22Rv1 (cell line): ENCODE measurements at regions not wholly inside any gene's neighbourhood (a gene's known extent, or its start where the extent isn't known, plus 50 kb on each side); places are given as distances from the start of the nearest gene placed in this dataset.

Experiments
- ZFX ChIP-seq: fragments of 450-650 bp; IDR thresholded peaks from 2 replicates; pipeline ENCODE4 v1.6.1; 2017; ENCODE audit warnings: antibody characterized with exemption, borderline replicate concordance
- TF ChIP-seq, protein P1 (sequence below): fragments of 450-650 bp; IDR thresholded peaks from 2 replicates; pipeline ENCODE4 v1.5.1; 2017; ENCODE audit warnings: mild to moderate bottlenecking

DNA sequence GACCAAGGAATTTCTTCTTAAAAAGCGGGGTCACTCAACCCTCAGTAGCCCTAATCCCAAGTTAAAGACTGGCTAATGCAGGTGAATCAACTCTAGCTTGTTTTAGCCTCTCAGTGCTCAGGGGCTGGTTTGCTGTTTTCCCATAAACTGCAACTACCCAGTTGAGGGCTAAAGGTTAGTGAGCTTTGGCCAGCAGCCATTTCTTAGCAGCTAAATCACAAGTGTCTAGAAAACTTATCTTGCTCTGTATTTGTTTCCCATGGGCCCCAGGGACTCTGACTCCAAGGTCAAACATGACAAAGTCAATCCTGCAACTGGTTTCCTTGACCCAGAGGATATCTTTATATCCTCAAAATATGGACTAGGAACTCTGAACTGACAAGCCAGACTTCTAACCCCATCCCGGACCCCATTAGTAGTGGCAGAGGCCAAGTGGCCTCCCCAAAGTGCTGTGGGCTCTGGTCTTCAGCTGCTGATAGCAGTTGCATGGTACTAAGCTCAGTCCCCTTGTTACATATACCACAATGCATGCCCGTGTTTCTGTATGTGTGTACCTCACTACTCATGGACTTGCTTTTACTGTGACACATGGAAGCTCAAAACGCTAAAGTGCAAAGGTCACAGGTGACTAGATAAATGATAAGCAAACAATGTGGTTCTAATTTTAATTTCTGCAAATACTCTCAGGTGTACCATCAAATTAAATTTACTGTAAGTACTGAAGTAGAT lies 793.0 kb upstream of the IGFBP3 start:
- TF ChIP-seq, protein P1, sequence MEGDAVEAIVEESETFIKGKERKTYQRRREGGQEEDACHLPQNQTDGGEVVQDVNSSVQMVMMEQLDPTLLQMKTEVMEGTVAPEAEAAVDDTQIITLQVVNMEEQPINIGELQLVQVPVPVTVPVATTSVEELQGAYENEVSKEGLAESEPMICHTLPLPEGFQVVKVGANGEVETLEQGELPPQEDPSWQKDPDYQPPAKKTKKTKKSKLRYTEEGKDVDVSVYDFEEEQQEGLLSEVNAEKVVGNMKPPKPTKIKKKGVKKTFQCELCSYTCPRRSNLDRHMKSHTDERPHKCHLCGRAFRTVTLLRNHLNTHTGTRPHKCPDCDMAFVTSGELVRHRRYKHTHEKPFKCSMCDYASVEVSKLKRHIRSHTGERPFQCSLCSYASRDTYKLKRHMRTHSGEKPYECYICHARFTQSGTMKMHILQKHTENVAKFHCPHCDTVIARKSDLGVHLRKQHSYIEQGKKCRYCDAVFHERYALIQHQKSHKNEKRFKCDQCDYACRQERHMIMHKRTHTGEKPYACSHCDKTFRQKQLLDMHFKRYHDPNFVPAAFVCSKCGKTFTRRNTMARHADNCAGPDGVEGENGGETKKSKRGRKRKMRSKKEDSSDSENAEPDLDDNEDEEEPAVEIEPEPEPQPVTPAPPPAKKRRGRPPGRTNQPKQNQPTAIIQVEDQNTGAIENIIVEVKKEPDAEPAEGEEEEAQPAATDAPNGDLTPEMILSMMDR: no peak
- TF ChIP-seq ZFX: no peak
